H1 (cell line): ENCODE measurements at regions not wholly inside any gene's neighbourhood (a gene's known extent, or its start where the extent isn't known, plus 50 kb on each side); places are given as distances from the start of the nearest gene placed in this dataset.

Experiments used
- CHD1 ChIP-seq: IDR thresholded peaks from 2 replicates; pipeline ENCODE4 v1.6.1; 2012; ENCODE audit warnings: low read depth, low read length, improper control_type of control experiment
- GABPA ChIP-seq: IDR thresholded peaks from 2 replicates; pipeline ENCODE4 v1.6.1; 2011; ENCODE audit warnings: mild to moderate bottlenecking, low read length, moderate library complexity, borderline replicate concordance; ENCODE audit not compliant: insufficient read depth
- POLR2A ChIP-seq, 2 experiments: IDR thresholded peaks; 1 replicate in 1 of 2; 2 replicates in 1 of 2; pipeline ENCODE4 v1.6.1; 2011; ENCODE audit warnings: low read depth in 2 of 2, low read length in 2 of 2, mild to moderate bottlenecking in 2 of 2; ENCODE audit errors: control extremely low read depth in 1 of 2
- RNF2 ChIP-seq: fragments of 200-900, 300-1000 bp; sonication (generic); IDR thresholded peaks from 2 replicates; pipeline ENCODE4 v1.7.1; 2016; ENCODE audit warnings: borderline replicate concordance, low read depth, mild to moderate bottlenecking, antibody characterized with exemption, low read length; ENCODE audit not compliant: poor library complexity, severe bottlenecking; ENCODE audit errors: missing control alignments
- SIX5 ChIP-seq: IDR thresholded peaks from 2 replicates; pipeline ENCODE4 v1.6.1; 2011; ENCODE audit warnings: mild to moderate bottlenecking, low read depth, low read length
- SRF ChIP-seq: IDR thresholded peaks from 2 replicates; pipeline ENCODE4 v1.6.1; 2011; ENCODE audit warnings: mild to moderate bottlenecking, low read depth, low read length, moderate library complexity
- SUZ12 ChIP-seq: fragments of 200-600 bp; sonication (generic); IDR thresholded peaks from 2 replicates; pipeline ENCODE4 v1.6.1; 2012; ENCODE audit warnings: mild to moderate bottlenecking, inconsistent platforms, low read length, moderate library complexity, mixed read lengths
- TF ChIP-seq, protein P1 (sequence below): fragments of 300-600 bp; sonication (generic); IDR thresholded peaks from 2 replicates; pipeline ENCODE4 v1.7.1; 2012; ENCODE audit warnings: low read length, moderate library complexity, mild to moderate bottlenecking, inconsistent platforms; ENCODE audit not compliant: insufficient replicate concordance

GRCh38 chr18:14971461-14972185 is 223.7 kb downstream of the ANKRD30B start (continued):
- TF ChIP-seq, protein P1, sequence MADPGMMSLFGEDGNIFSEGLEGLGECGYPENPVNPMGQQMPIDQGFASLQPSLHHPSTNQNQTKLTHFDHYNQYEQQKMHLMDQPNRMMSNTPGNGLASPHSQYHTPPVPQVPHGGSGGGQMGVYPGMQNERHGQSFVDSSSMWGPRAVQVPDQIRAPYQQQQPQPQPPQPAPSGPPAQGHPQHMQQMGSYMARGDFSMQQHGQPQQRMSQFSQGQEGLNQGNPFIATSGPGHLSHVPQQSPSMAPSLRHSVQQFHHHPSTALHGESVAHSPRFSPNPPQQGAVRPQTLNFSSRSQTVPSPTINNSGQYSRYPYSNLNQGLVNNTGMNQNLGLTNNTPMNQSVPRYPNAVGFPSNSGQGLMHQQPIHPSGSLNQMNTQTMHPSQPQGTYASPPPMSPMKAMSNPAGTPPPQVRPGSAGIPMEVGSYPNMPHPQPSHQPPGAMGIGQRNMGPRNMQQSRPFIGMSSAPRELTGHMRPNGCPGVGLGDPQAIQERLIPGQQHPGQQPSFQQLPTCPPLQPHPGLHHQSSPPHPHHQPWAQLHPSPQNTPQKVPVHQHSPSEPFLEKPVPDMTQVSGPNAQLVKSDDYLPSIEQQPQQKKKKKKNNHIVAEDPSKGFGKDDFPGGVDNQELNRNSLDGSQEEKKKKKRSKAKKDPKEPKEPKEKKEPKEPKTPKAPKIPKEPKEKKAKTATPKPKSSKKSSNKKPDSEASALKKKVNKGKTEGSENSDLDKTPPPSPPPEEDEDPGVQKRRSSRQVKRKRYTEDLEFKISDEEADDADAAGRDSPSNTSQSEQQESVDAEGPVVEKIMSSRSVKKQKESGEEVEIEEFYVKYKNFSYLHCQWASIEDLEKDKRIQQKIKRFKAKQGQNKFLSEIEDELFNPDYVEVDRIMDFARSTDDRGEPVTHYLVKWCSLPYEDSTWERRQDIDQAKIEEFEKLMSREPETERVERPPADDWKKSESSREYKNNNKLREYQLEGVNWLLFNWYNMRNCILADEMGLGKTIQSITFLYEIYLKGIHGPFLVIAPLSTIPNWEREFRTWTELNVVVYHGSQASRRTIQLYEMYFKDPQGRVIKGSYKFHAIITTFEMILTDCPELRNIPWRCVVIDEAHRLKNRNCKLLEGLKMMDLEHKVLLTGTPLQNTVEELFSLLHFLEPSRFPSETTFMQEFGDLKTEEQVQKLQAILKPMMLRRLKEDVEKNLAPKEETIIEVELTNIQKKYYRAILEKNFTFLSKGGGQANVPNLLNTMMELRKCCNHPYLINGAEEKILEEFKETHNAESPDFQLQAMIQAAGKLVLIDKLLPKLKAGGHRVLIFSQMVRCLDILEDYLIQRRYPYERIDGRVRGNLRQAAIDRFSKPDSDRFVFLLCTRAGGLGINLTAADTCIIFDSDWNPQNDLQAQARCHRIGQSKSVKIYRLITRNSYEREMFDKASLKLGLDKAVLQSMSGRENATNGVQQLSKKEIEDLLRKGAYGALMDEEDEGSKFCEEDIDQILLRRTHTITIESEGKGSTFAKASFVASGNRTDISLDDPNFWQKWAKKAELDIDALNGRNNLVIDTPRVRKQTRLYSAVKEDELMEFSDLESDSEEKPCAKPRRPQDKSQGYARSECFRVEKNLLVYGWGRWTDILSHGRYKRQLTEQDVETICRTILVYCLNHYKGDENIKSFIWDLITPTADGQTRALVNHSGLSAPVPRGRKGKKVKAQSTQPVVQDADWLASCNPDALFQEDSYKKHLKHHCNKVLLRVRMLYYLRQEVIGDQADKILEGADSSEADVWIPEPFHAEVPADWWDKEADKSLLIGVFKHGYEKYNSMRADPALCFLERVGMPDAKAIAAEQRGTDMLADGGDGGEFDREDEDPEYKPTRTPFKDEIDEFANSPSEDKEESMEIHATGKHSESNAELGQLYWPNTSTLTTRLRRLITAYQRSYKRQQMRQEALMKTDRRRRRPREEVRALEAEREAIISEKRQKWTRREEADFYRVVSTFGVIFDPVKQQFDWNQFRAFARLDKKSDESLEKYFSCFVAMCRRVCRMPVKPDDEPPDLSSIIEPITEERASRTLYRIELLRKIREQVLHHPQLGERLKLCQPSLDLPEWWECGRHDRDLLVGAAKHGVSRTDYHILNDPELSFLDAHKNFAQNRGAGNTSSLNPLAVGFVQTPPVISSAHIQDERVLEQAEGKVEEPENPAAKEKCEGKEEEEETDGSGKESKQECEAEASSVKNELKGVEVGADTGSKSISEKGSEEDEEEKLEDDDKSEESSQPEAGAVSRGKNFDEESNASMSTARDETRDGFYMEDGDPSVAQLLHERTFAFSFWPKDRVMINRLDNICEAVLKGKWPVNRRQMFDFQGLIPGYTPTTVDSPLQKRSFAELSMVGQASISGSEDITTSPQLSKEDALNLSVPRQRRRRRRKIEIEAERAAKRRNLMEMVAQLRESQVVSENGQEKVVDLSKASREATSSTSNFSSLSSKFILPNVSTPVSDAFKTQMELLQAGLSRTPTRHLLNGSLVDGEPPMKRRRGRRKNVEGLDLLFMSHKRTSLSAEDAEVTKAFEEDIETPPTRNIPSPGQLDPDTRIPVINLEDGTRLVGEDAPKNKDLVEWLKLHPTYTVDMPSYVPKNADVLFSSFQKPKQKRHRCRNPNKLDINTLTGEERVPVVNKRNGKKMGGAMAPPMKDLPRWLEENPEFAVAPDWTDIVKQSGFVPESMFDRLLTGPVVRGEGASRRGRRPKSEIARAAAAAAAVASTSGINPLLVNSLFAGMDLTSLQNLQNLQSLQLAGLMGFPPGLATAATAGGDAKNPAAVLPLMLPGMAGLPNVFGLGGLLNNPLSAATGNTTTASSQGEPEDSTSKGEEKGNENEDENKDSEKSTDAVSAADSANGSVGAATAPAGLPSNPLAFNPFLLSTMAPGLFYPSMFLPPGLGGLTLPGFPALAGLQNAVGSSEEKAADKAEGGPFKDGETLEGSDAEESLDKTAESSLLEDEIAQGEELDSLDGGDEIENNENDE, result no peak
- TF ChIP-seq SRF (no peak), RNF2 (no peak), GABPA (no peak), SIX5 (no peak), POLR2A (IDR thresholded peaks at IDR 0.05; ENCODE audit: control extremely low read depth in 1 of 2, low read depth in 2 of 2, low read length in 2 of 2) (no peak), CHD1 (no peak), SUZ12 (no peak)
